OCI-LY3 (cell line): ENCODE measurements at regions not wholly inside any gene's neighbourhood (a gene's known extent, or its start where the extent isn't known, plus 50 kb on each side); places are given as distances from the start of the nearest gene placed in this dataset.

ENCODE experiments used
- H2AFZ ChIP-seq: fragments of 200-600, 300-600 bp; shearing (Covaris generic); 2 replicates; pipeline ENCODE4 v1.6.0; 2014; ENCODE audit warnings: antibody characterized with exemption, low read depth, low read length
- H3K27ac ChIP-seq: fragments of 200-600, 300-600 bp; sonication (generic); 2 replicates; pipeline ENCODE4 v1.5.1; 2014; ENCODE audit warnings: mild to moderate bottlenecking, low read length, moderate library complexity, mixed read lengths
- H3K27me3 ChIP-seq: fragments of 200-600, 300-600 bp; sonication (generic); 2 replicates; pipeline ENCODE4 v1.6.1; 2014; ENCODE audit warnings: low read depth, low read length, mixed read lengths
- H3K36me3 ChIP-seq: fragments of 200-600, 300-600 bp; sonication (generic); replicated peaks from 2 replicates; pipeline ENCODE3; 2014; ENCODE audit warnings: low read depth, low read length, mixed read lengths
- H3K4me1 ChIP-seq: fragments of 300-600, 200-600 bp; sonication (generic); 2 replicates; pipeline ENCODE4 v1.6.1; 2014; ENCODE audit warnings: low read length, mixed read lengths
- H3K4me2 ChIP-seq: fragments of 200-600, 300-600 bp; sonication (generic); 2 replicates; pipeline ENCODE4 v1.6.1; 2014; ENCODE audit warnings: low read length, mixed read lengths
- H3K4me3 ChIP-seq: fragments of 300-600, 200-600 bp; sonication (generic); 2 replicates; pipeline ENCODE4 v1.5.1; 2014; ENCODE audit warnings: antibody characterized with exemption, mild to moderate bottlenecking, low read length, moderate library complexity
- H3K79me2 ChIP-seq: fragments of 300-600, 200-600 bp; shearing (Covaris generic); 2 replicates; pipeline ENCODE4 v1.6.1; 2014; ENCODE audit warnings: mild to moderate bottlenecking, low read length, mixed read lengths
- H3K9ac ChIP-seq: fragments of 300-600, 200-600 bp; shearing (Covaris generic); 2 replicates; pipeline ENCODE4 v1.6.0; 2014; ENCODE audit warnings: mild to moderate bottlenecking, low read length, moderate library complexity
- H3K9me3 ChIP-seq: fragments of 200-600, 300-600 bp; shearing (Covaris generic); 2 replicates; pipeline ENCODE4 v1.6.1; 2014; ENCODE audit warnings: low read length, mixed read lengths; ENCODE audit not compliant: insufficient read depth
- H4K20me1 ChIP-seq: fragments of 200-600, 300-600 bp; sonication (generic); 2 replicates; pipeline ENCODE4 v1.6.1; 2016; ENCODE audit warnings: low read length, mixed read lengths; ENCODE audit not compliant: insufficient read depth
- EZH2phosphoT487 ChIP-seq: fragments of 200-600 bp; shearing (Covaris generic); IDR thresholded peaks from 2 replicates; pipeline ENCODE4 v1.6.1; 2018; ENCODE audit warnings: antibody characterized with exemption, mixed run types, low read depth
- TF ChIP-seq, protein P1 (sequence below): fragments of 200-600, 300-600 bp; sonication (generic); IDR thresholded peaks from 2 replicates; pipeline ENCODE4 v1.5.1; 2014; ENCODE audit warnings: antibody characterized with exemption, low read length, low read depth

DNA sequence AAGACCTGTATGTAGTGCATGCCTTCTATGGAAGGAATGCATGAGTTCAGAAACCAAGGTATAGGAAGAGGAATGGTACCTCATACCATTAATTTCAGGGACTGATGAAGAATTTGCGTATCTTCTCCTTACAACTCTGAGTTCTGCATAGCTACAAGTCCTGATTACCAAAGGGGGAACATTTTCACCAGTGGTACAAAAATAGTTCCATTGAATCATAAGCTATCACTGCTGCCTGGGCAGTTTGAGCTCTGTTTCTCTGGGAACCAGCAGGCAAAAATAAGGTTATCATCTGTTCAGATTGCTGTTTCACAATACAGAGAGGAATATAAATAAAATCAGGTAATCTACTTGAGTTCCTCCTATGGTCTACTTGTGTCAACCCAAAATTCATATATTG is 77.9 kb upstream of the GNPDA2 start:
- H3K4me3 ChIP-seq, result no peak overlapping the region
- no peaks in the 10 kb centered on the region for H4K20me1 ChIP-seq
- no peak overlapping the region for H2AFZ ChIP-seq
- no peak overlapping the region for H3K27ac ChIP-seq
- no peak overlapping the region for H3K9ac ChIP-seq
- H3K9me3 ChIP-seq, result no peaks in the 10 kb centered on the region
- no peak overlapping the region for H3K4me2 ChIP-seq
- no peaks in the 10 kb centered on the region for H3K36me3 ChIP-seq
- H3K79me2 ChIP-seq, result no peaks in the 10 kb centered on the region
- no peak for TF ChIP-seq EZH2phosphoT487
- TF ChIP-seq, protein P1, sequence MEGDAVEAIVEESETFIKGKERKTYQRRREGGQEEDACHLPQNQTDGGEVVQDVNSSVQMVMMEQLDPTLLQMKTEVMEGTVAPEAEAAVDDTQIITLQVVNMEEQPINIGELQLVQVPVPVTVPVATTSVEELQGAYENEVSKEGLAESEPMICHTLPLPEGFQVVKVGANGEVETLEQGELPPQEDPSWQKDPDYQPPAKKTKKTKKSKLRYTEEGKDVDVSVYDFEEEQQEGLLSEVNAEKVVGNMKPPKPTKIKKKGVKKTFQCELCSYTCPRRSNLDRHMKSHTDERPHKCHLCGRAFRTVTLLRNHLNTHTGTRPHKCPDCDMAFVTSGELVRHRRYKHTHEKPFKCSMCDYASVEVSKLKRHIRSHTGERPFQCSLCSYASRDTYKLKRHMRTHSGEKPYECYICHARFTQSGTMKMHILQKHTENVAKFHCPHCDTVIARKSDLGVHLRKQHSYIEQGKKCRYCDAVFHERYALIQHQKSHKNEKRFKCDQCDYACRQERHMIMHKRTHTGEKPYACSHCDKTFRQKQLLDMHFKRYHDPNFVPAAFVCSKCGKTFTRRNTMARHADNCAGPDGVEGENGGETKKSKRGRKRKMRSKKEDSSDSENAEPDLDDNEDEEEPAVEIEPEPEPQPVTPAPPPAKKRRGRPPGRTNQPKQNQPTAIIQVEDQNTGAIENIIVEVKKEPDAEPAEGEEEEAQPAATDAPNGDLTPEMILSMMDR, result no peak
- no peaks in the 10 kb centered on the region for H3K4me1 ChIP-seq
- H3K27me3 ChIP-seq, result no peaks in the 10 kb centered on the region

DNA sequence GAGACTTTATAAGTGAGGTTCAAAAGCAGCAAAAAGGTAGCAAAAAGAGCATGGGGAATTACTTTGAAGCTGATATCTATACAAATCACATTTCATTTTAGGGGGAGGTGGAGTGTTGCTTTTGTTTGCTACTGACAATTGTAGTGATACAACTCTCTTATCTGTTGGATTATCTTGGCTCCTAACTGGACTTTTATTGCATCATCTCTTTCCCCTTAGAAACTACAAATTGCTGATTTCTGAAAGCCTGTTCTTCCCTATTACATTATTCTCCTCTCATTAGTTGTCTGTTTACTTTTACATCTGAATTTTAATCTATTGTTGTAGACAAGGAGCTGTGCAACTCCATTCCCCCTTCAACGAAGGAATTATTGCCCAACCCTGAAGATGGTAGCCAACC is 75.0 kb upstream of the GNPDA2 start:
- TF ChIP-seq EZH2phosphoT487, result no peak
- TF ChIP-seq, protein P1, result no peak
- no peak overlapping the region for H3K4me2 ChIP-seq
- no peaks in the 10 kb centered on the region for H3K4me1 ChIP-seq
- H3K27ac ChIP-seq, result no peak overlapping the region
- H2AFZ ChIP-seq, result no peak overlapping the region
- H3K36me3 ChIP-seq, result no peaks in the 10 kb centered on the region
- no peaks in the 10 kb centered on the region for H3K27me3 ChIP-seq
- no peaks in the 10 kb centered on the region for H3K79me2 ChIP-seq
- H3K9ac ChIP-seq, result no peak overlapping the region
- no peaks in the 10 kb centered on the region for H4K20me1 ChIP-seq
- H3K9me3 ChIP-seq, result no peaks in the 10 kb centered on the region
- H3K4me3 ChIP-seq, result no peak overlapping the region

DNA sequence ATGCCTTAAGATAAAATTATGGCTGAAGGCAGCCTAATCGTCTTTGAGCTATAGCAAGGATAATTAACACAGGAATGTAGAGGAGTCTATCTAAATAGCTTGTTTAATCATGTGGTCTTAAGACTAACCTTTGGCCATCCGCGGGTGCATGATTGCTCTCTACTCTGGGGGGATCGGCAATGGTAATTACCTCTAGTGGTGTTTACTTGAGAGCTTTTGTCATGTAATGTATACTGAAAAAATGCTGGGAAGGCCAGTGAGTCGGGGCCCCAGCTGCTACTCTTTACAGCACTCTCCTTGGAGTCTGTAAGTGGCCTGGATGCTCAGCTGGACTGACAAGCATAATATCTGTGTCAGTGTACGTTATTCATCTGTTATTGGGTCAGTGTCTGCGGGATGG is 65.5 kb upstream of the GNPDA2 start:
- TF ChIP-seq, protein P1, result no peak
- TF ChIP-seq EZH2phosphoT487, result no peak
- no peak overlapping the region for H3K27ac ChIP-seq
- no peak overlapping the region for H3K9ac ChIP-seq
- no peaks in the 10 kb centered on the region for H3K4me1 ChIP-seq
- no peaks in the 10 kb centered on the region for H3K27me3 ChIP-seq
- H3K4me3 ChIP-seq, result no peak overlapping the region
- no peak overlapping the region for H2AFZ ChIP-seq
- H3K36me3 ChIP-seq, result no peaks in the 10 kb centered on the region
- H3K4me2 ChIP-seq, result no peak overlapping the region
- H4K20me1 ChIP-seq, result no peaks in the 10 kb centered on the region
- peaks cover 3% of the 10 kb centered on the region; the same call in 1 of the 2 replicates for H3K9me3 ChIP-seq
- H3K79me2 ChIP-seq, result no peaks in the 10 kb centered on the region

DNA sequence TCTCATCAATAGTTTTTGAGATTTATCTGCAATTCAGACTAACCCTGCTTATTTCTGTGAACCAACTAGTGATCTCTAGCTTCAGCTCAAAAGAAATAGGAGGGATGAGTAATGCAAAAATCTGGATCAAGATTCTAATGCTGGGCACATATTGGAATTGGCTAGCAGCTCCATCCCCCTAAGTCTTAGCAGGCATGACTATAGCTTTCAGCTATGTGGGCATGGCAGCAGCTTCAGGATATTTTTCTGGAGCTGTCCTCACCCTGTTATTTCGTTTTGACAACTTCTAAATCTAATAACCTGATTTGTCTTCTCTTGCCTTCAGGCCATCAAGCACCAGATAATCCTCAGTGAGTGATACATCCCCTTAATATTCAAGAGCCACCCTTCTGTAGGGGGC is 50.8 kb upstream of the GNPDA2 start:
- Histone ChIP-seq H3K36me3 (no peaks in the 10 kb centered on the region), H3K9me3 (peaks cover 4% of the 10 kb centered on the region; the same call in 1 of the 2 replicates), H4K20me1 (no peaks in the 10 kb centered on the region), H3K27me3 (no peaks in the 10 kb centered on the region), H3K4me2 (no peak overlapping the region), H3K27ac (no peak overlapping the region), H3K4me3 (no peak overlapping the region), H3K9ac (no peak overlapping the region), H3K79me2 (no peaks in the 10 kb centered on the region), H3K4me1 (no peaks in the 10 kb centered on the region), H2AFZ (no peak overlapping the region)
- no peak for TF ChIP-seq EZH2phosphoT487
- TF ChIP-seq, protein P1, result no peak
